H9 (cell line): ENCODE measurements at regions not wholly inside any gene's neighbourhood (a gene's known extent, or its start where the extent isn't known, plus 50 kb on each side); places are given as distances from the start of the nearest gene placed in this dataset.

ENCODE experiments used
- DNase-seq: peaks from one replicate; pipeline ENCODE4 v3.0.0-alpha.2; 2017
- H2AFZ ChIP-seq: one replicate; pipeline ENCODE4 v1.6.1; 2013; ENCODE audit warnings: mild to moderate bottlenecking, low read length, control low read depth, moderate library complexity
- H2AK5ac ChIP-seq: 2 replicates; pipeline ENCODE4 v1.6.1; 2013; ENCODE audit warnings: low read length, control low read depth, mixed read lengths; ENCODE audit not compliant: insufficient read length
- H2BK120ac ChIP-seq: one replicate; pipeline ENCODE4 v1.6.1; 2013; ENCODE audit warnings: low read depth, mild to moderate bottlenecking, low read length, control low read depth, inconsistent platforms; ENCODE audit not compliant: poor library complexity, severe bottlenecking
- H2BK12ac ChIP-seq: 2 replicates; pipeline ENCODE4 v1.6.1; 2013; ENCODE audit warnings: low read length, control low read depth, mixed read lengths, low read depth; ENCODE audit not compliant: insufficient read length
- H2BK15ac ChIP-seq: 2 replicates; pipeline ENCODE4 v1.6.1; 2013; ENCODE audit warnings: low read depth, low read length, control low read depth
- H2BK20ac ChIP-seq: one replicate; pipeline ENCODE4 v1.6.1; 2013; ENCODE audit warnings: low read depth, mild to moderate bottlenecking, low read length, control low read depth, inconsistent platforms; ENCODE audit not compliant: poor library complexity, severe bottlenecking
- H2BK5ac ChIP-seq: 2 replicates; pipeline ENCODE4 v1.6.1; 2013; ENCODE audit warnings: low read length, control low read depth, mixed read lengths; ENCODE audit not compliant: insufficient read length
- H3K14ac ChIP-seq: 2 replicates; pipeline ENCODE4 v1.6.1; 2013; ENCODE audit warnings: low read length, control low read depth; ENCODE audit not compliant: insufficient read depth
- H3K18ac ChIP-seq: 2 replicates; pipeline ENCODE4 v1.6.1; 2013; ENCODE audit warnings: low read depth, mild to moderate bottlenecking, mixed read lengths, low read length, control low read depth; ENCODE audit not compliant: insufficient read length
- H3K23ac ChIP-seq: 2 replicates; pipeline ENCODE4 v1.6.1; 2013; ENCODE audit warnings: low read length, control low read depth, mixed read lengths, low read depth; ENCODE audit not compliant: insufficient read length
- H3K23me2 ChIP-seq: 2 replicates; pipeline ENCODE4 v1.6.1; 2013; ENCODE audit warnings: low read depth, mild to moderate bottlenecking, mixed read lengths, low read length, control low read depth; ENCODE audit not compliant: insufficient read length, poor library complexity, severe bottlenecking
- H3K27ac ChIP-seq: 2 replicates; pipeline ENCODE4 v1.5.1; 2013; ENCODE audit warnings: low read length, control low read depth, mixed read lengths, low read depth; ENCODE audit not compliant: insufficient read length
- H3K27me3 ChIP-seq: 2 replicates; pipeline ENCODE4 v1.6.1; 2013; ENCODE audit warnings: low read length, control low read depth, inconsistent platforms; ENCODE audit not compliant: insufficient read depth
- H3K4ac ChIP-seq: 2 replicates; pipeline ENCODE4 v1.6.1; 2013; ENCODE audit warnings: low read depth, mild to moderate bottlenecking, control low read depth, inconsistent platforms, low read length, moderate library complexity
- H3K4me1 ChIP-seq: 2 replicates; pipeline ENCODE4 v1.6.1; 2013; ENCODE audit warnings: low read length, control low read depth, inconsistent platforms; ENCODE audit not compliant: insufficient read depth
- H3K4me2 ChIP-seq: 2 replicates; pipeline ENCODE4 v1.6.1; 2013; ENCODE audit warnings: low read length, control low read depth, mixed read lengths; ENCODE audit not compliant: insufficient read length, insufficient read depth
- H3K56ac ChIP-seq: 2 replicates; pipeline ENCODE4 v1.6.1; 2013; ENCODE audit warnings: low read depth, mild to moderate bottlenecking, mixed read lengths, low read length, control low read depth; ENCODE audit not compliant: insufficient read length
- H3K79me1 ChIP-seq: 2 replicates; pipeline ENCODE4 v1.6.1; 2013; ENCODE audit warnings: low read depth, mild to moderate bottlenecking, moderate library complexity, low read length, control low read depth, inconsistent platforms; ENCODE audit not compliant: insufficient read depth, poor library complexity, severe bottlenecking
- H3K79me2 ChIP-seq: 2 replicates; pipeline ENCODE4 v1.6.1; 2013; ENCODE audit warnings: low read length, control low read depth, inconsistent platforms; ENCODE audit not compliant: insufficient read depth
- H3K9ac ChIP-seq: 2 replicates; pipeline ENCODE4 v1.6.1; 2013; ENCODE audit warnings: low read length, control low read depth, mixed read lengths; ENCODE audit not compliant: insufficient read length; ENCODE audit errors: extremely low read depth
- H3K9me3 ChIP-seq: one replicate; pipeline ENCODE4 v1.6.1; 2013; ENCODE audit warnings: low read depth, low read length, inconsistent platforms; ENCODE audit not compliant: control insufficient read depth
- H3T11ph ChIP-seq: one replicate; pipeline ENCODE4 v1.6.1; 2013; ENCODE audit warnings: mild to moderate bottlenecking, low read length, control low read depth, inconsistent platforms
- H4K20me1 ChIP-seq: one replicate; pipeline ENCODE4 v1.6.1; 2013; ENCODE audit not compliant: control insufficient read depth, insufficient read length, insufficient read depth
- H4K5ac ChIP-seq: 2 replicates; pipeline ENCODE4 v1.6.1; 2013; ENCODE audit warnings: low read depth, mild to moderate bottlenecking, mixed read lengths, low read length, control low read depth; ENCODE audit not compliant: insufficient read length
- H4K8ac ChIP-seq: replicated peaks from 2 replicates; pipeline ENCODE4 v1.6.1; 2013; ENCODE audit warnings: low read length, control low read depth, mixed read lengths, low read depth; ENCODE audit not compliant: insufficient read length
- H4K91ac ChIP-seq: 2 replicates; pipeline ENCODE4 v1.6.1; 2013; ENCODE audit warnings: low read depth, mild to moderate bottlenecking, moderate library complexity, mixed read lengths, low read length, control low read depth; ENCODE audit not compliant: insufficient read length
- H3K27ac Mint-ChIP-seq, 3 experiments: 2 replicates in 2 of 3; 3 replicates in 1 of 3; pipeline ENCODE4 v1.8.0; 2020 to 2021; ENCODE audit warnings: mixed read lengths in 3 of 3, mild to moderate bottlenecking in 1 of 3, moderate library complexity in 1 of 3
- H3K27me3 Mint-ChIP-seq: 2 replicates; pipeline ENCODE4 v1.8.0; 2021; ENCODE audit warnings: low read depth, mild to moderate bottlenecking, moderate library complexity, mixed read lengths
- H3K36me3 Mint-ChIP-seq, 3 experiments: 2 replicates in 2 of 3; 3 replicates in 1 of 3; pipeline ENCODE4 v1.8.0; 2020 to 2021; ENCODE audit warnings: low read depth in 3 of 3, mixed read lengths in 3 of 3; ENCODE audit not compliant: insufficient read depth in 1 of 3
- H3K4me1 Mint-ChIP-seq, 2 experiments: 2 replicates each; pipeline ENCODE4 v1.8.0; 2020; ENCODE audit warnings: mixed read lengths in 2 of 2
- H3K4me3 Mint-ChIP-seq, 2 experiments: 2 replicates in 1 of 2; 3 replicates in 1 of 2; pipeline ENCODE4 v1.8.0; 2020 to 2021; ENCODE audit warnings: mild to moderate bottlenecking in 2 of 2, mixed read lengths in 2 of 2, moderate library complexity in 1 of 2
- H3K9me3 Mint-ChIP-seq, 2 experiments: 2 replicates in 1 of 2; 3 replicates in 1 of 2; pipeline ENCODE4 v1.8.0; 2020; ENCODE audit warnings: mild to moderate bottlenecking in 2 of 2, mixed read lengths in 2 of 2, moderate library complexity in 1 of 2
- WGBS: extraction: QIAGEN DNeasy Blood & Tissue Kit; methylation state at CpG from one replicate; pipeline ENCODE4 v1.1.7; 2013; ENCODE audit warnings: missing lambda C conversion rate, low lambda C conversion rate, mixed read lengths; ENCODE audit not compliant: insufficient read length; ENCODE audit errors: extremely low coverage; 5-methylcytosine and 5-hydroxymethylcytosine counted together
- TF ChIP-seq, protein P1 (sequence below): fragments of 200-600 bp; sonication (generic); conservative IDR thresholded peaks from 3 replicates; pipeline ENCODE4 v1.8.0; 2021; ENCODE audit warnings: antibody characterized with exemption, mild to moderate bottlenecking

DNA sequence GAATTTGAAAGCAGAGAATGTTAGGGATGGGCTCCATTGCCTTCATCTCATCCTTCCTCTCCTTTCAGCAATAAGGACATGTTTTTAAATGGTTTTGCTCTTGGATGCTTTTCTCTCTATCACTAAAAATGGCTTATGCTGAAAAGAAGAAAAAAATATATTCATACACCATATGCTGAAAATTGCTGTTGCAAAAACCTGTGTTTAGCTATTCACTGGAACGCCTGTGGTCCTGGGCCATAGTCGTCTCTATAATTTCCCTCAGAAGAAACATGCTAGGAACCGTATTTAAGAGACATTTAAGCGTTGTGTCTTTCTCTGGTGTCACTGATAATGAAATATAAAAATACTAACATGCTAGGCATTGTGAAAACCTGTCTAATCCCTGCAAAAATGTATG, 324.9 kb downstream of the TSN start:
- TF ChIP-seq, protein P1, sequence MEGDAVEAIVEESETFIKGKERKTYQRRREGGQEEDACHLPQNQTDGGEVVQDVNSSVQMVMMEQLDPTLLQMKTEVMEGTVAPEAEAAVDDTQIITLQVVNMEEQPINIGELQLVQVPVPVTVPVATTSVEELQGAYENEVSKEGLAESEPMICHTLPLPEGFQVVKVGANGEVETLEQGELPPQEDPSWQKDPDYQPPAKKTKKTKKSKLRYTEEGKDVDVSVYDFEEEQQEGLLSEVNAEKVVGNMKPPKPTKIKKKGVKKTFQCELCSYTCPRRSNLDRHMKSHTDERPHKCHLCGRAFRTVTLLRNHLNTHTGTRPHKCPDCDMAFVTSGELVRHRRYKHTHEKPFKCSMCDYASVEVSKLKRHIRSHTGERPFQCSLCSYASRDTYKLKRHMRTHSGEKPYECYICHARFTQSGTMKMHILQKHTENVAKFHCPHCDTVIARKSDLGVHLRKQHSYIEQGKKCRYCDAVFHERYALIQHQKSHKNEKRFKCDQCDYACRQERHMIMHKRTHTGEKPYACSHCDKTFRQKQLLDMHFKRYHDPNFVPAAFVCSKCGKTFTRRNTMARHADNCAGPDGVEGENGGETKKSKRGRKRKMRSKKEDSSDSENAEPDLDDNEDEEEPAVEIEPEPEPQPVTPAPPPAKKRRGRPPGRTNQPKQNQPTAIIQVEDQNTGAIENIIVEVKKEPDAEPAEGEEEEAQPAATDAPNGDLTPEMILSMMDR = no peak
- no peaks in the 10 kb centered on the region for H3K36me3 Mint-ChIP-seq
- no peak overlapping the region for H3K18ac ChIP-seq
- no peaks in the 10 kb centered on the region for H3K79me2 ChIP-seq
- H4K8ac ChIP-seq = no peak overlapping the region
- no peak overlapping the region for H2BK120ac ChIP-seq
- H3K4me2 ChIP-seq = no peak overlapping the region
- no peak overlapping the region for H3K4me3 Mint-ChIP-seq
- no peak overlapping the region for H4K91ac ChIP-seq
- no peaks in the 10 kb centered on the region for H3K79me1 ChIP-seq
- H3K27me3 Mint-ChIP-seq = no peaks in the 10 kb centered on the region
- no peaks in the 10 kb centered on the region for H3K9me3 ChIP-seq
- H3K4me1 Mint-ChIP-seq = peaks cover 10 to 14% of the 10 kb centered on the region in 2 experiments
- DNase-seq = no peak
- no peak overlapping the region for H2BK5ac ChIP-seq
- no peak overlapping the region for H3K4ac ChIP-seq
- H3K4me1 ChIP-seq = peaks cover 2% of the 10 kb centered on the region; the same call in 1 of the 2 replicates
- no peak overlapping the region for H2AK5ac ChIP-seq
- H3K27me3 ChIP-seq = no peaks in the 10 kb centered on the region
- no peaks in the 10 kb centered on the region for H3K23me2 ChIP-seq
- H2BK12ac ChIP-seq = no peak overlapping the region
- no peaks in the 10 kb centered on the region for H4K20me1 ChIP-seq
- H2AFZ ChIP-seq = no peak overlapping the region
- no peak overlapping the region for H3K56ac ChIP-seq
- no peak overlapping the region for H3T11ph ChIP-seq
- no peak overlapping the region for H2BK20ac ChIP-seq
- no peak overlapping the region for H3K9ac ChIP-seq
- no peak overlapping the region for H3K27ac Mint-ChIP-seq
- no CpG with 5 or more reads among the region's 4 CpGs for WGBS
- H2BK15ac ChIP-seq = no peak overlapping the region
- H3K9me3 Mint-ChIP-seq = no peaks in the 10 kb centered on the region; a peak in 1 of 5 replicates
- no peak overlapping the region for H4K5ac ChIP-seq
- no peak overlapping the region for H3K14ac ChIP-seq
- no peak overlapping the region for H3K27ac ChIP-seq
- no peak overlapping the region for H3K23ac ChIP-seq
